ENCODE measurements at regions not wholly inside any gene's neighbourhood (a gene's known extent, or its start where the extent isn't known, plus 50 kb on each side); places are given as distances from the start of the nearest gene placed in this dataset.

GRCh38 chr16:52725461-52725860 is 178.5 kb upstream of the TOX3 start:
- TF ChIP-seq BCL3 (IDR thresholded peaks at IDR 0.05) (no peak), HMGXB4 (CRISPR knock-in tag; IDR thresholded peaks at IDR 0.05; ENCODE audit: borderline replicate concordance) (no peak)

Data from A549 (cell line).